SIG-M5 treated with dmso at 0.1 percent for 504 hours (cell line): ENCODE measurements at regions not wholly inside any gene's neighbourhood (a gene's known extent, or its start where the extent isn't known, plus 50 kb on each side); places are given as distances from the start of the nearest gene placed in this dataset.
"Not testable (repeated sequence)": the region's sequence is repeated elsewhere in the genome, so short reads cannot be mapped to it uniquely, and the experiment has no call there.

Experiments
- DNase-seq: peaks from one replicate; lab custom pipeline; 2025; ENCODE audit not compliant: unreplicated experiment; lab: John Stamatoyannopoulos, UW

DNA sequence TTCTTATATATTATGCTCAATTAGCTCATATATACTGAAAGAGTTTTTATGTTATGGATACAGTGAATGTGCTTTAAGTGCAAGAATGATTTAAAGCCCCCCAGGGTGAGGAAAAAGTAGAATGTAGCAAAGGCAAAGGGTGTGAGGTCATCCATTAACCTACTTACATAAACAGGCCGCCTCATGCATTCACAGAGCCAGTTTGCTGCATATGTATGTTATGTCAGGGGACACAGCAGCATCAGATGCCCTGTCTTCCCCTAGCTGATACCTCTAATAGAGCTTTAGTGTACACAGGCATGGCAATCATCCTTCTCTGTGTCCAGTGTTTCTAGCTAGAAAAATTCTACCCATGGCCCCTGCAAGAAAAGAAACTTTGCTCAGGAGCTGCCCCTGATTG is 187.8 kb upstream of the FSHR start:
- DNase-seq: no peak

DNA sequence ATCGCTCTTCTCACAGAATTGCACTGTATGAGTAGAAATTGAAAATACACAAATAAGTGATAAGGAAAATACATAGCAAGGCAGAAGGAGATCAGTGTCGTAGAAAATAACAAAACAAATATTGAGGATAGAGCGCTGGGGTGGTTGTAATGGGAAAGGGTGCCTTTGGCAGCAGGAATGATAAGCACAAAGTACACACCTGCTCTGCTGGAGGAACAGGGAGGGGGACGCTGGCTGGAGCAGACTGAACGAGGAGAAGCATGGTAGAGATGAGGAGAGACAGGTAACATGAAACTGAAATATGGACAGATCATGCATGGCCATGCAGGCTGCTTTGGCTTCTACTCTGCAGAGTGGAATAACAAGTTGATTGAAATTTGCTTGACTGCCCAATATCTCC is 181.2 kb upstream of the FSHR start:
- DNase-seq: no peak

DNA sequence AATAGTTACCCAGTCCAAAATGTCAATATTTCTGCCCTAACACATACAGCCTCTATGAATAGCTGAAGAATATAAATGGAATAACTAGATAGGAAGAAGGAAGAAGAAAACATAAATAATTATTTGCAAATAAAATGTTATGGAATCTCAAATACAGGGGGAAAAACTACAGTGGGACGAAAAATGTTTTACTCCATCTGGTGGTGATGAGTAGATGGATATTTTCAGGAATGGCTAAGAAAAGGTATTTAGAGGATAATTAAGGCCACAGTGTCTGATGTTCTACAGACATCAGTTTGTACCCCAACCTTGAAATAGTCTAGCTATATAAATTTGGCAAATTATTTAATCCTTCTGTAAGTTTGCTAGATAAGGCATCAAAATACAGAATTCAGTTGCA is 178.1 kb upstream of the FSHR start:
- no peak for DNase-seq

DNA sequence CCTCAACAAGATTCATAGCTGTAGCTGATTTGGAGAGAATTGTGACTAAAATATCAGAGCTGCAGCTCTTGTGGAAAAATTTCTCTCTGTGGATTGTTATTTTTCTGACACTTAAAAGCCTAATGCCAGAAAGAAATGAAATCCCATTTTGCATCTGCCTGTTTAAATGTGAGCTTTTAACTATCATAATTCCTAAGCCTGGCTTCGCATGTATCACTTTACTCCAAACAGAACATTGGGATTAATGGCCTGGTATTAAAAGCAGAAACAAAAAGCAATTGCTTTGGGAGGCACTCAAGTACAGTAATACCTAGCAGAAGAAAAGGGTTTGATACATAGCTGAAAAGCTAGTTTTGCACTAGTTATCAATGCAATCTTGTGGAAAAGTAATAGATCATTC is 164.2 kb upstream of the FSHR start:
- no peak for DNase-seq

DNA sequence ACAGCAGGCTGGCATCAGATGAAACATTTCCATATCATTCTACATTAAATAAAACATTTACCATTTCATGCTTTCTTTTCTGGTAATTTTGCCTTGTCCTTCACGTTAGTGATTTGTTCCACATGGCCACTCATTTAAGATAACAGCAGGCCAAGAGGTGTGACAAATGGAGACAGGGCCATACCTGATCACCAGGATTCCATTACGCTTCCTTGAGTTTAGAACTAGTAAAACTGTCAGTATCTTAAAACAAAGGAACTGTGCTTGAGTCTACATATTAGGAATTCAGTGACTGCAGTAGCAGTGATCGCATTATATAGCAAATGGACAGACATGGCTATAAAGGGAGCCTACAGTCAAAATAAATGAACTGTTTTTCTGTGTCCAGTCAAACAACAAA is 155.1 kb upstream of the FSHR start:
- no peak for DNase-seq

DNA sequence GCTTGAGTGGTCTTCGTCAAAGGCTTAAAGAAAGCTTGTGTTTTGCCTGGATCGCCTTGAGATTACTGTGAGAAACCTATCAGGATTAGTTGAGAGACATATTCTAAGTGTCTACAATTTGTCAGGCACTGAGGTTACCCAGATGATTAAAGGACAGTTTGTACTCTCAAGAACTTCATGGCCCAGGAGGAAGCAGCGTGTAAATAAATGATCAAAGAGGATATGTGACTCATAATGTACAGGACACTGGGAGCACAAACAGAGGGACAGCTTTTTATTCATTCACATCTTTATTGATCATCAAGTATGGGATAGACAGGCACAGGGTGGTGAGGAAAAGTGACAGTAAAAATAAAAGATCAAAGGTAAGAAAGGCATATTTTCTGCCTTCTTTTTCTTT is 152.6 kb upstream of the FSHR start:
- DNase-seq: no peak

DNA sequence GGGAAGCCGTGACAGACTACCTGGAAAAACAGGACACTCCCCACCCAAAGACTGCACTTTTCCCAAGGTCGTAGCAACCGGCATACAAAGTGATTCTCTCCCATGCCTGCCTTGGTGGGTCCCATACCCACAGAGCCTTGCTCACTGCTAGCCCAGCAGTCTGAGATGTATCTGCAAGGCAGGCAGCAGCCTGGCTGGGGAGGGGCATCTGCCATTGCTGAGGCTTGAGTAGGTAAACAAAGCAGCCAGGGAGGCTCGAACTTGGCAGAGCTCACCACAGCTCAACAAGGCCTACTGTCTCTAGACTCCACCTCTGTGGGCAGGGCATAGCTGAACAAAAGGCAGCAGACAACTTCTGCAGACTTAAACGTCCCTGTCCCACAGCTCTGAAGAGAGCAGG is 144.4 kb upstream of the FSHR start:
- not testable (repeated sequence) for DNase-seq

DNA sequence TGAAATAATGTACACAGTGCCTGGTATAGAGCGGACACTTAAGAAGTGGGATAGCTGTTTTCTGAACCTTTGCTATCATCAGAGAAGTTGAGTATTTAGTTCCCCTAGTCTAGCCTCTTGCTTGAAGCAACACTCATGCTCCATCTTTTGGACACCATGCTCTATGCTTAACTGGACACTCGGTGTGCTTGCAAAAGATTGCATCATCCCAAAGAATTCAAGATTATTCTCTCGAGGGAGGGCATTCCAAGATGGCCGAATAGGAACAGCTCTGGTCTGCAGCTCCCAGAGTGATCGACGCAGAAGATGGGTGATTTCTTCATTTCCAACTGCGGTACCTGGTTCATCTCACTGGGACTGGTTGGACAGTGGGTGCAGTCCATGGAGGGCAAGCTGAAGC is 143.9 kb upstream of the FSHR start:
- DNase-seq: no peak

DNA sequence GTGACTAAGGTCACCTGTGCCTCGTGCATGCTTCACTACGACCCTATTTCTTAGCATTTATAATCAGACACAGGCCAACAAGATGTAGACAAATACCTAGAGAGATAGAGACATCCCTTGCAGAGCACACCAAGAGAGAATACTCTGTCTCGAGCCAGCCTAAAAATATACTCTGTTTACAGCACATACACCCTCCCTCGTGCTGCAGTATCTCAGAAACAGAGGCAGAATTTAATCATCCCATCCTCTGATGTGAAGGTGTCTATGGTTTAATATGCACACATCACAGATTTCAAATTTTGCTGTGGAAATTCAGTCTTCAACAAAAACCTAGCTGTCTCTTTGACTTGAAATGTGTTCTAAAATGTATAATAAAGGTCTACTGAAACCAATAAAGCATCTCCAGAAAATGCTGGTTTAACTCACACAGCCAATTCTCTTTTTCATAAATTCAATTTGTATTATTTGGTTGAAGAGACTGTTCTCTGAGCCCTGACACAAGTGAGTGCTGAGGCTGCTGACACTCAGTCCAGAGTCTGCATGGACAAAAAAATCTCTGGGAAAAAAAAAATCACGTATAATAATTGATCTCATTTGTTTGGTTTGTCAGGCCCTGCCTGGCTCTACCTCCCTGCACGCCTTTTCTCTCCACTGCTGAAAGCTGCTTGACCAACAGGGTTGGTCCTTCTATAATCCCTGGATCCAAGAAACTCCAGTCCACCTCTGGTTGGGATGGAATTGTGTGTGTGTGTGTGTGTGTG is 142.0 kb upstream of the FSHR start:
- no peak for DNase-seq

DNA sequence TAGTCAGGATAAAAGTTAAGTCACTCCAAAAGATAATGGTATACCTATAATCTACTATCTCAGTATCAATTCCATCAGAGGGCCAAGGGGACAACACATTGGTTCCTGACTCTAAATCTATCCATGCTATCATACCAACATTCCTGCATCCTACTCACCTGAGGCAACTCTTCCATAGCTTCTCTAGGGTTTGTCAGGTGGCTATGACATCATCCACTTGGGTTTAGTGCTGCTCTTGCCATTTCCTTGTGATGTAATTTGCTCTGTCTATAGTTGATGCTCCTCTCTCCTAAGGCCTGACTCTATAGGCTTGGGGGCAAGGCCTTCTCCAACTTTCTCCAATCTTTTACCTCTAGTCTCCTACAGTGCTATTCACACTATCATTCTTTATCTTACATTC is 139.9 kb upstream of the FSHR start:
- no peak for DNase-seq

DNA sequence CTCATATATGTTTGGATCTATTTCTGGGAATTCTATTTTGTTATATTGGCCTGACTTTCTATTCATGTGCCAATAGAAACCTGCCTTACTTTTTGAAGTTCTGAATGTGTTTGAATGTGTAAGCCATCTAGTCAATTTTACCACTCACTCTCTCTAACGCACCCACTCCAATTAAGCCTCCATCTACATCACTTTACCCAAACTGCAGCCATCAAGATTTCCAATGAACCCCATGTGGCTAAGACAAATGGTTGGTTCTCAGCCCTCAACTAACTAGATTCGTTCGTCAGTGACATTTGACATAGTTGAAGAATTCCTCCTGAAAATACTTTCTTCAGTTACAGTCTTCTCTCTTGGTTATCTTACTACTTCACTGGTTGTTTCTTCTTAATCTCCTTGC is 137.3 kb upstream of the FSHR start:
- no peak for DNase-seq

DNA sequence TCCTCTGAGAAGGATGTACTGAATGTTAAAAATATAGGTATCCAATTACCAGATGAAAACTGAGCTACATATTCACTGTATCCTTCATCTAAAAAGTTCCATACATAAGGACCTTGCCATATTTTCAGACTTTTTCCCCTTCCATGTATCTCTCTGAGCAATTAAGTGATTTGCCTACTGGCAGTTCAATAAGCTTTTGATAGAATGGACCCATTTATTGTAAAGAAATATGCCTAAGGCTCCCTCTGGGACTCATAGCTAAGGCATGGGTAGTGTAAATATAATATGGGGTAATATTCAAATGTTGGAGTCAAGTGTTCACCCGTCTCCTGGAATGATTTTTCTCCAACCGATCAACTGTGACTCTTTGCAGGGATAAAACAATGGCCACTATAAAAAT is 135.4 kb upstream of the FSHR start:
- DNase-seq: no peak

DNA sequence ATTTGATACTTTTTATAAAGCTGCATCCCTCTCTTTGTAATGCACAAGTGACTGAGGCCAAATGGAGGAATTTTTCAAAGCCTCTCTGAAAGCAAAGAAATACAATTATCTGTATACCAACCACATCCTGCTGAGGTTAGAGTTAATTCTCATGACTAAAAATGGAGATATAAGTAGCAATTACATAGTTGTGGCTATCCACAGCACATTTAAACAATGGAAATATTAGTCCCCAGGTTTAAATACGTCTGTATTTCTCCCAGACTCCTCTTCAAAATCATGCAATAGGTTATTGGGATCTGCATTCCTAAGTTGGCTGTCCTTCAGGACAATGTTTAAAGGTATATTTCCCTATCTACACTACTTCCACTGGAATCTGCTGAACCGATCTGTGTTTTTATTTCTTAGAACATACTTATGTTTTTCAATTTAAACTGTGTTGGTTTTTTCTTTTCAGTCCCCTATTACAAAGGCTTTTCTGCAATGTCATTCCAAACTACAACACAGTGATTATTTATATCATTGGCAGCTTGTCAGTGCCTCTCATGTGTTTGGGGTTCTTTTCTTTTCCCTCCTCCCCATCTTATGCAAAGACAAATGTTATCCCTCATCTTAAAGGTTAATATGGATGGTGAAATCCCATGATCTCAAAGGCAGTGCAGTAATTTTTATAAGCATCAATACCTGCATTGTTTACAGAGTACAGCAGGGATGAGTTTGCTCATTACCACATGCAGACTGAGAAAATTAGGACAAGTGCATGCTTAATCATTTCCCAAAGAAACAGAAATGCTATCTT is 134.8 kb upstream of the FSHR start:
- DNase-seq: no peak

DNA sequence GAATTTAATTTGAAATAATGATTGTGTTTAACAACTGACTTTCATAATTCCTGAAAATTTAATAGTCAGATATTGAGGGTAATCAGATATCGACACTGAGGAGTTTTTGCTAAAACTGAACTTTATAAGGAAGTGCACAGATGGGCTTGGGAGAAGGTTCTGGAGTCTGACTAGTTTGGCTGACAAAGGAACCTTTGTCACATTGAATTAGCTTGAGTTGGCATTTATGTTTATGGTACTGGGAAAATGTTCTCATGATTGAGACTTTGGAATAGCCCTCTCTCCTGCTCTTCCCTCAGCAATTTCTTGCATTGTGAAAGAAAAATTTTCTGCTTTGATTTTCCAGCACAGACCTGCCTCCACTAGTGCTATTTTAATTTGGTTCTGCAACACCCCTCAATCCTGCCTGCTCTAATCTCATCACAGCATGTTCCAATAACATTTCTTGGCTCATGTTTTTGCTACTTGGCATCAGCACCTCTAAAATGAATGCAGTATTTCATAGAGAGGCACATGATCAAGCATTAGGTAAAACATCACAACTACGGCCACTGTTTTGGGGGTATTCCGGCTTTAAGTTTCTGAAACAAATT is 133.9 kb upstream of the FSHR start:
- DNase-seq: no peak

DNA sequence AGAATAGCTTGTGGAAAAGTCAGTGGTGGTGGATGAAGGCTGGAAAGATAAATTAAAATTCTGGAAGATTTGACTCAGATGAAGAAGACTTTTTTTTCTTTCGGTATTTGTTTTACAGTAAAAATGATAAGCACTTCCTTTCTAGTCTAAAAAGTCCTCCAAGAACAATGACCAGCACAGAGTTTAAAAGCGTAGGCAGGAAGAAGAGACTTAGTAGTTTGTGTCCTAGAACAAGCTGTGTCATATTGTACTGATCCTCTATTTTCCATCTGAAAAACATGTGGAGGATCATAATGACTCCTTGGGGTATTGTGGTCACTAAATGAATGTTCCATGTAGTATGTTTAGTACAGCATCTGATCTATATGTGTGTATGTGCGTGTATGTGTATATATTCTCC is 132.4 kb upstream of the FSHR start:
- DNase-seq: no peak

DNA sequence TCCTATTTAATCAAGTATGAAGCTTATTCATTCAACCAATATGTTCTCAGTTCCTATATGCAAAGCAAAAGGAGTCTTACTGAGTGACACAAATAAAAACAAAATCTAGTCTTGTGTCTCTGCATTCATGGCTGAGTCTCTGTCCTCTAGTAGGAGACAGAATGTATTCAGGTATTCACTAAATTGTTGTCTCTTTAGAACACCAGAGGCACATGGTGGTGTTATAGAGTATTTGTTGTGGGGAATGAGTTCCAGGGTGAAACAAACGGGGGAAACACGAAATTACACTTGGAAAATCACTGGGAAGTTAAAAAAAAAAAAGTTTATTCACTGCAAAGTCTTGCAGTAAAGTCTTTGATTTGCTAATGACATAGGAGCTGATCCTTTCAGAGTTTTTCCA is 131.7 kb upstream of the FSHR start:
- DNase-seq: no peak

DNA sequence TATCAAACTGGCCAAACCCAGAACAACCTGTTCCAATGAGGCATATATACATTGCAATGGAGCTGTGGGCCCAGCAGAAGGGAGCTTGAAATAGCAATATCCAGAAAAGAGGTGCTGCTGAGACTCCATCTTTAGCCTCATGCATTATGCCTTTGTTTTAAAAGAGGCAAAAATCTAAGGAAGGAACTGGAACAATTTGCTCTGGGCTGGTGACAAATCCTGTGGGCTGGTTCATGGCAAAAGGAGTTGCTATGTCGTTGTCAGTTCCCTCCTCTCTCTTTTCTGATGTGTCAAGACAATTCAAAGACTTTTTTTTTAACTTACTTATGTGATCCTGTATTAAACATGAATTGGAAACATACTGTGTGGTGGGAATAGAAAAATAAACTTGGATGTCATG is 124.2 kb upstream of the FSHR start:
- DNase-seq: no peak

DNA sequence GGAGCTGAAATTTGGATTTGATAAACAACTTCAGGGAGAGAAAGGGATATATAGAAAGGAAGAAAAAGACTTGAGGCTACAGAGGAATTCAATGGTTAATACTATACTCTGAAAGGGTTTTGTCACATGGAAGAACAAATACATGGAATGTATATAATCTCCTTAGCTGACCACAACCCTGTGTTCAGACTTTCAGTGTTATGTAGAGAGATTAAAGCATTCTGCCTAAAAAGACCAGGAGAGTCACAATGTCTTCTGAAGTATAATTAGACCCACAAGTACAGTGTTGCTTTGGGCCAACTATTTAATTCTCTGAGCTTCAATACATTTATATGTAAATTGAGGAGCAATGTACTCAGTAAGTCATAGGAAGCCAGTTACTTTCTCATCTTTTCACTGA is 123.8 kb upstream of the FSHR start:
- DNase-seq: no peak

DNA sequence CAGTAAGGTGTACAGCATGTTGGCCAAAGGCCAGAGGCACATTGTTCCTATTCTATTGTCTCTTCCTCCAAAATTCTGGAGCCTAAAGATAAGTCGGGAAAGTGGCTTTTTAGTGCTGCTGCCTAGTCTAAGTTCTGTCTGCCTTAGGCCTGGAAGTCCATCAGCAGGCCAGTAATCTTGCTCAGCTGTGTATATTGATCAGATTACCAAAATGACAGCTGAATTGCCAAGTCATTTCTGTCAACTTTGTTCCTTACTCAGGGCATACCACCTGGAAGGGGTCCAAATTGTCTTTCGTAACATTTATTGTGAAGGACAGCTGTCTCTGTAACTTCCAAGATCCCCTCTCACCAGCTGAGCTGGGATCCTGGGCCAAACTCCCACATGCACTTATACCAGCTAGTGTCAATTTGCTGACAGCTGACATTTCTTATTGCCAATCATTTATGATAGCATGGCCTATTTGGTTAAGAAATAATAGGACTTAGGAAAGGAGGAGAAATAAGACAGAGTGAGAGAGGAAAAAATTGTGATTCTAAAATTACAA is 116.8 kb upstream of the FSHR start:
- no peak for DNase-seq

DNA sequence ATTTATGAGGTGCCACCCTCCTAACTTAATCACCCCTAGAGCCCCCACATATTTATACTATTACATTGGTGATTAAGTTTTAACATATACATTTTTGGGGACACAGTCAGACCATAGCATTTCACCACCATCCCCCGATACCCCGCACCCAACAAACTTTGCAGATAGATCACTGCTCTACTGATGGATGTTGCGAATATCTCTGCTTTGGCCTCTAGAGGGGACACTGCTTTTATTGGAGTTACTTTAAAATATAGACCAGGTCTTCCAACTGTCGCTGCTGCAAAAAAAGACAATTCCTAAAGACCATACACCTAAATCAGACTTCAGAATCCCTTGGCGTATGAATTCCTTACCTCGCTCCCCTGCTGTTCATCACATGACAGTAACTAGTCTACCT is 115.8 kb upstream of the FSHR start:
- no peak for DNase-seq

DNA sequence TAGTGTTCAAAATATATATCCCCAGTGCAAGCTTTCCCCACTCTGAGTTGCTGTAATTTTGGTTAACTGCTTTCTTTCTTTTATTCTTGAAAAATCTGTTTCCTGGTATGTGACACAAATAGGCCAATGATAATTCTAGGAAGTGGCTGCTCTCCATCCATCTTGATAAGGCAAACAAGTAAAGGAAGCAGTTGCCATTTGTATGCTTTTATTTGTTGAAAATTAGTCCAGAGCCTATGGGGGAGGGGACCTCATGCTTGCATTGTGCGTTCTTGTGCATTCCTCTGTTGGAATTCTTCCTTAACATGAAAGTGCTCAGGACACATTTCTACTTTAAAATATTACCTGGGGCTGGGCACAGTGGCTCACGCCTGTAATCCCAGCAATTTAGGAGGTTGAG is 111.2 kb upstream of the FSHR start:
- DNase-seq: no peak
